Transverse colon (tissue), 4 donors: ENCODE measurements at regions not wholly inside any gene's neighbourhood (a gene's known extent, or its start where the extent isn't known, plus 50 kb on each side); places are given as distances from the start of the nearest gene placed in this dataset.

ENCODE experiments used
- DNase-seq: peaks from one replicate; pipeline ENCODE4 v3.0.0-alpha.2; 2019
- H3K27ac ChIP-seq, 4 donors: fragments of 200-600 bp; sonication (generic); 2 replicates each; pipeline ENCODE4 v1.5.1; 2016 to 2018; ENCODE audit warnings: inconsistent platforms in 4 of 4
- H3K27me3 ChIP-seq: fragments of 200-600 bp; sonication (generic); 2 replicates; pipeline ENCODE4 v1.5.1; 2017; ENCODE audit warnings: inconsistent platforms
- H3K36me3 ChIP-seq, 4 donors: fragments of 200-600 bp; sonication (generic); 2 replicates each; pipeline ENCODE4 v1.5.1; 2017 to 2019; ENCODE audit warnings: inconsistent platforms in 4 of 4
- H3K4me1 ChIP-seq, 4 donors: fragments of 200-600 bp; sonication (generic); 2 replicates each; pipeline ENCODE4 v1.5.1; 2017 to 2020; ENCODE audit warnings: inconsistent platforms in 4 of 4
- H3K4me3 ChIP-seq, 4 donors: fragments of 200-600 bp; sonication (generic); 1 replicate in 1 of 4; 2 replicates in 3 of 4; pipeline versions ENCODE4 v1.5.1 to v1.6.1; 2017 to 2019; ENCODE audit warnings: inconsistent platforms in 4 of 4
- H3K9me3 ChIP-seq, 2 donors: fragments of 200-600 bp; sonication (generic); 2 replicates each; pipeline ENCODE4 v1.5.1; 2017 to 2019; ENCODE audit warnings: inconsistent platforms in 2 of 2
- EP300 ChIP-seq: sonication (generic); formaldehyde crosslinking; IDR thresholded peaks from one replicate; pipeline ENCODE4 v1.6.1; 2017; ENCODE audit warnings: antibody characterized with exemption, low read depth
- POLR2A ChIP-seq: fragments of 450-650 bp; IDR thresholded peaks from one replicate; pipeline ENCODE4 v1.6.1; 2016; ENCODE audit warnings: antibody characterized with exemption, mild to moderate bottlenecking, moderate library complexity
- POLR2AphosphoS5 ChIP-seq, 3 donors: sonication (generic); formaldehyde crosslinking; IDR thresholded peaks; one replicate each; pipeline ENCODE4 v1.6.1; 2016; ENCODE audit warnings: antibody characterized with exemption in 3 of 3
- WGBS, 2 donors: methylation state at CpG; one replicate each; pipeline ENCODE4 v1.1.5; 2018; ENCODE audit warnings: low coverage in 1 of 2; 5-methylcytosine and 5-hydroxymethylcytosine counted together
- in situ Hi-C, 4 donors: fragments of 200-750 bp; cut with MboI; loops; one replicate each; pipeline versions ENCODE4 v1.15.0 to v1.15.1; 2017; ENCODE audit warnings: low sequenced_read_pairs in 3 of 4, low pct_ligation_motif_present in 1 of 4, low pct_unique_long_range_greater_than_20kb in 1 of 4
- intact Hi-C: fragments of 100-400 bp; cut with DNase I; formaldehyde crosslinking; loops from one replicate; pipeline ENCODE4 v1.15.1; 2023; ENCODE audit warnings: low total_unique reads
- TF ChIP-seq, protein P1 (sequence below), 5 experiments: fragments of 200-600 bp in 3 of 5; fragments of 450-650 bp in 2 of 5; sonication (generic) in 3 of 5; IDR thresholded peaks; 1 replicate in 2 of 5; 2 replicates in 3 of 5; pipeline ENCODE4 v1.5.1; 2016 to 2017; ENCODE audit warnings: antibody characterized with exemption in 5 of 5, inconsistent platforms in 3 of 5, mild to moderate bottlenecking in 2 of 5, moderate library complexity in 1 of 5

DNA sequence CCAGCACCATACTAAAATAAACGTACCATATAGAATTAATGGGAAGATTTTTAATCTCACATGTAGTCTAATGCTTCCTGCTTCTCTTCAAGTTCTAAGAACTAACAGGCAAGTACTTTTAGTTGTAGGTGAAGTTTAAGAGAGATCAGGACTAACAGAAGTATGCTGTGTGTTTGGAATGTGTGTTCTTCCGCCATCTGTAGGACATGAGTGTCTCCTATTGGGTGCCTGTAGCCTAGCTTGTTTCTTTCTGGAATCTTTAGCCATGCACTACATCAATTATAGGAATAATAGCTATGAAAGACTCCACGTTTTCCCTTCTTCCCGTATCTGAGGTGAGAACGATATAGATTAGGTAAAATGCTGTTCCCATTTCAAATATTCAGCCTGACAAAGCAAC is 140.2 kb upstream of the AHR start:
- Histone ChIP-seq H3K27me3 (no peaks in the 10 kb centered on the region), H3K9me3 (no peaks in the 10 kb centered on the region), H3K4me1 (no peaks in the 10 kb centered on the region), H3K36me3 (no peaks in the 10 kb centered on the region), H3K27ac (no peak overlapping the region), H3K4me3 (no peak overlapping the region)
- TF ChIP-seq EP300 (no peak), POLR2A (no peak), POLR2AphosphoS5 (IDR thresholded peaks at IDR 0.05) (no peak)
- TF ChIP-seq, protein P1, sequence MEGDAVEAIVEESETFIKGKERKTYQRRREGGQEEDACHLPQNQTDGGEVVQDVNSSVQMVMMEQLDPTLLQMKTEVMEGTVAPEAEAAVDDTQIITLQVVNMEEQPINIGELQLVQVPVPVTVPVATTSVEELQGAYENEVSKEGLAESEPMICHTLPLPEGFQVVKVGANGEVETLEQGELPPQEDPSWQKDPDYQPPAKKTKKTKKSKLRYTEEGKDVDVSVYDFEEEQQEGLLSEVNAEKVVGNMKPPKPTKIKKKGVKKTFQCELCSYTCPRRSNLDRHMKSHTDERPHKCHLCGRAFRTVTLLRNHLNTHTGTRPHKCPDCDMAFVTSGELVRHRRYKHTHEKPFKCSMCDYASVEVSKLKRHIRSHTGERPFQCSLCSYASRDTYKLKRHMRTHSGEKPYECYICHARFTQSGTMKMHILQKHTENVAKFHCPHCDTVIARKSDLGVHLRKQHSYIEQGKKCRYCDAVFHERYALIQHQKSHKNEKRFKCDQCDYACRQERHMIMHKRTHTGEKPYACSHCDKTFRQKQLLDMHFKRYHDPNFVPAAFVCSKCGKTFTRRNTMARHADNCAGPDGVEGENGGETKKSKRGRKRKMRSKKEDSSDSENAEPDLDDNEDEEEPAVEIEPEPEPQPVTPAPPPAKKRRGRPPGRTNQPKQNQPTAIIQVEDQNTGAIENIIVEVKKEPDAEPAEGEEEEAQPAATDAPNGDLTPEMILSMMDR (IDR thresholded peaks at IDR 0.05): no peak
- in situ Hi-C loops: no loop called here
- DNase-seq: no peak
- WGBS, 2 donors: 83 to 91% methylated on average over 2 to 5 of the region's 5 CpGs
- intact Hi-C loops: no loop called here

DNA sequence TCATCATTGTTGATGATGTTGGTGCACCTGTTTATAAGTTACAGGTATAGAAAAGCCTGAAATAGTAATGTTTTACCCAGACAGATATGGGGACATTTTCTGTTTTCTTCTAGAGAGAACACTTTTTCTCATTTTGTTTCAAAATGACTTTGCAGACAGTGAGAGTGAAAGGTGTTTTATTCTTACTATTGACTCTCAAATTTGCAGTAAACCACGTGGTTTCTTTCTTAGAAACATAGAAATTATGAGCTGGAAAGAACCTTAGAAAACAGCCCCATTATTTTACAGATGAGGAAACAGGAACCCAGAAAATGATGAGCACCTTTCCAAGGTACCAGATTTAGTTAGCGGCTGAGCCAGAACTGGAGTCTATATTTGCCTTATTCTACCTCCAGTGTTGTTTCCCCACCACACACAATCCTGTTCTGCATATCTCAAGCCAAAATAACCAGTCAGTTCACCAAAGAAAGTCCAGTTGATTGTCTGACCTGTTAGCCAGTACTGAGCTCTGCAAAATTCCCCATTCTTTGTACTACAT is 138.9 kb upstream of the AHR start:
- no peak for TF ChIP-seq POLR2AphosphoS5 (IDR thresholded peaks at IDR 0.05)
- TF ChIP-seq POLR2A: no peak
- TF ChIP-seq EP300: no peak
- TF ChIP-seq, protein P1 (IDR thresholded peaks at IDR 0.05): no peak
- Histone ChIP-seq H3K9me3 (no peaks in the 10 kb centered on the region), H3K27me3 (no peaks in the 10 kb centered on the region), H3K4me1 (no peaks in the 10 kb centered on the region), H3K27ac (no peak overlapping the region), H3K36me3 (no peaks in the 10 kb centered on the region), H3K4me3 (no peak overlapping the region)
- intact Hi-C loops (no loop called here), in situ Hi-C loops (no loop called here)
- DNase-seq: no peak
- 73 to 75% methylated on average over 2 of the region's 2 CpGs for WGBS, 2 donors

DNA sequence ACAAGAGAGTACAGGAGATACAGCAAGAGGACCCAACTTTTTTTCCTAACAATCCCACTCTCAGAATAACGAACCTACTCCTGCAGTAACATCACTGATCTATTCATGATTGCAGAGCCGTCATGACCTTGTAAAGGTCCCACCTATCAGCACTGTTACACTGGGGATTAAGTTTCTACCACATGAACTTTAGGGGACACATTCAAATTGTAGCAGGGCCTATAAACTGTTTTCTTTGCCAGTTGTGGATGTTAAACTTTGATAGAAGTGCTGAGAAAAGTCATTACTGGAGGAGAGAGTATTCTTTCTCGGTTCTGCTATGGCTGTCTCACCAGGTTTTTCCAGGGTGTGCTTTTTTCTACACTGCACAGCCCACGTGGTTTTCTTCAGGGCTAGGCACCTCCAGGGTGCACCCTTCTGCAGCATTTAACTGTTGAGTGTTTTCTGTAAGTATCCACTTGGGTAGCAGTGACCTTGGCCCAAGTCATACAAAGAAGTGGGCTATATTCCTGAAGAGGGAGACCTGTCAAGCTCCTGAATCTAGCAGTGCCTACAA is 131.6 kb upstream of the AHR start:
- Histone ChIP-seq H3K4me3 (no peak overlapping the region), H3K27ac (no peak overlapping the region), H3K36me3 (no peaks in the 10 kb centered on the region), H3K9me3 (no peaks in the 10 kb centered on the region), H3K27me3 (no peaks in the 10 kb centered on the region), H3K4me1 (no peaks in the 10 kb centered on the region)
- TF ChIP-seq, protein P1 (IDR thresholded peaks at IDR 0.05): no peak
- TF ChIP-seq POLR2AphosphoS5 (IDR thresholded peaks at IDR 0.05) (no peak), EP300 (no peak), POLR2A (no peak)
- in situ Hi-C loops: no loop called here
- no peak for DNase-seq
- 63 to 67% methylated on average over 1 to 4 of the region's 4 CpGs for WGBS, 2 donors
- intact Hi-C loops: no loop called here

DNA sequence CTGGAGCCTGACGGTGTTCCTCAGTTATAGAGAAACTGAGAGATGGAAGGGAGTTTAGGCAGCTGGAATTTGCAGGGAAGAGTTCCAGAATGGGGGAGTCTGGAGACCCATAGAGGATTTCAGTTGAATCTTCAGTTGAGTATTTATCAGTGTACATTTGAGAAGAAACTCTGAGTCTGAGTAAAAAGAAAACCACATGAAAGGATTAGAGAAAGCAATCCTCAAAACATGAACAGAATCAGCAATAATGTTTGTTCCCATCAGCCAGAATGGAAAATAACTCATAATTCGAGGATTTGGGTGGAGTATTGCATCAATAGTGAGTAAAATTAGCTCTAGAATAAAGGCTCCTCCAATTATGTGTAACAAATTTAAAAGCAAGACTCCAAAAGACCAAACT is 130.0 kb upstream of the AHR start:
- Histone ChIP-seq H3K27me3 (no peaks in the 10 kb centered on the region), H3K36me3 (no peaks in the 10 kb centered on the region), H3K4me3 (no peak overlapping the region), H3K4me1 (no peaks in the 10 kb centered on the region), H3K9me3 (no peaks in the 10 kb centered on the region), H3K27ac (no peak overlapping the region)
- in situ Hi-C loops (no loop called here), intact Hi-C loops (no loop called here)
- no peak for DNase-seq
- TF ChIP-seq POLR2AphosphoS5 (IDR thresholded peaks at IDR 0.05) (no peak), EP300 (no peak), POLR2A (no peak)
- TF ChIP-seq, protein P1 (IDR thresholded peaks at IDR 0.05): no peak
- WGBS, 2 donors: 61 to 67% methylated on average over 1 to 2 of the region's 2 CpGs
